ENCODE measurements at regions not wholly inside any gene's neighbourhood (a gene's known extent, or its start where the extent isn't known, plus 50 kb on each side); places are given as distances from the start of the nearest gene placed in this dataset.

DNA sequence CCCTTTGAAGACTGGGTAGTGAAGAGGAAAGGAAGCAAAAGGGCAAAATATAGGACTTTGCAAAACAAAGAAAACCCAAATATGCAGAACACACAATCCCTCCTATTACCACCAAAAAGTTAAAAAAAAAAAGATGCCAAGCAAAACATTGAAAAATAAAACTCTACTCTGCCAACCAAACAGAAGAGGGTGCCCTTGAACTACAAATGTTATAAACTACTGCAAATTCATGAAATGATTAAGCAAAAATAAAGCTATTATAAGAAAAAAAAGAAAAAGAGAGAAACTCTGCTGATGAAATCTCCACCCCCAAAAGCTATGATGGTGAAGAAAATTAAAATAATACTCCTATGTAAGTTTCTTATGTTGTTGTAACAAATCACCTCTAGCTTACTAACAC lies 168.5 kb upstream of the STK26 start:
- TF ChIP-seq POLR2A (IDR thresholded peaks at IDR 0.05; ENCODE audit: low read depth) (no peak), CTCF (IDR thresholded peaks at IDR 0.05) (no peak), EP300 (IDR thresholded peaks at IDR 0.05) (no peak)
